ENCODE measurements at regions not wholly inside any gene's neighbourhood (a gene's known extent, or its start where the extent isn't known, plus 50 kb on each side); places are given as distances from the start of the nearest gene placed in this dataset.
"Not testable (repeated sequence)": the region's sequence is repeated elsewhere in the genome, so short reads cannot be mapped to it uniquely, and the experiment has no call there.

DNA sequence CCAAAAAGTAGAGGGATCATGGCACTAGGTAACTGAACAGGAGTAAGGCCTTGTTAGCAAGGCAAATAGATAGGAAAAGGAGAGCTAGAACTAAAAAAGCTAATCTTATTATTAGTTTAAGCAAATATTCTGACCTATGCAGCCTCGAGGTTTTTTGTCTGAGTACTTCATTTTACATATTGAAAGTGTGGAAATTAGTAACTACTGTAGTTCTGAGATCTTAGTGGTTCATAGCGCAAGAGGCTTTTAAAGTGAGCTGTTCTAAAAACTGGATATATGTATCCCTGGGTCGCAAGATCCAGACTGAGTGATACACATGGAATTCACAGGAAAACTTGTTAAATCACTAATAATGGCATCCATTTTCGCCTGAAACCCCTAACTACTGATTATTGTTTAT lies 411.0 kb upstream of the SOX5 start:
- Mint-ChIP-seq H3K36me3 (no peaks in the 10 kb centered on the region), H3K9me3 (no peaks in the 10 kb centered on the region), H3K27ac (no peak overlapping the region), H3K27me3 (no peaks in the 10 kb centered on the region), H3K4me3 (no peak overlapping the region), H3K4me1 (no peaks in the 10 kb centered on the region)
- POLR2A ChIA-PET = interaction anchor here (0.5 kb wide), 1 partner anchor 618 kb away, joined by 3 read pairs; no protein-coding TSS in a partner anchor
- ATAC-seq (ENCODE audit: low read depth) (no peak), DNase-seq (no peak)

- DNase-seq (no peak), ATAC-seq (ENCODE audit: low read depth) (no peak)
- Mint-ChIP-seq H3K4me1 (no peaks in the 10 kb centered on the region), H3K36me3 (no peaks in the 10 kb centered on the region), H3K27ac (no peak overlapping the region), H3K9me3 (no peaks in the 10 kb centered on the region), H3K27me3 (no peaks in the 10 kb centered on the region), H3K4me3 (no peak overlapping the region)
- POLR2A ChIA-PET = interaction anchor here (0.5 kb wide), 1 partner anchor 618 kb away, joined by 3 read pairs; no protein-coding TSS in a partner anchor
Observed at GRCh38 chr12:24360057-24360456, 410.6 kb upstream of the SOX5 start.

GRCh38 chr12:24359418-24359817 lies 409.9 kb upstream of the SOX5 start:
- H3K4me1 Mint-ChIP-seq = no peaks in the 10 kb centered on the region
- no peaks in the 10 kb centered on the region for H3K36me3 Mint-ChIP-seq
- POLR2A ChIA-PET = no interaction called here
- DNase-seq = no peak
- H3K4me3 Mint-ChIP-seq = no peak overlapping the region
- H3K27ac Mint-ChIP-seq = no peak overlapping the region
- no peaks in the 10 kb centered on the region for H3K9me3 Mint-ChIP-seq
- no peak for ATAC-seq (ENCODE audit: low read depth)
- no peaks in the 10 kb centered on the region for H3K27me3 Mint-ChIP-seq

DNA sequence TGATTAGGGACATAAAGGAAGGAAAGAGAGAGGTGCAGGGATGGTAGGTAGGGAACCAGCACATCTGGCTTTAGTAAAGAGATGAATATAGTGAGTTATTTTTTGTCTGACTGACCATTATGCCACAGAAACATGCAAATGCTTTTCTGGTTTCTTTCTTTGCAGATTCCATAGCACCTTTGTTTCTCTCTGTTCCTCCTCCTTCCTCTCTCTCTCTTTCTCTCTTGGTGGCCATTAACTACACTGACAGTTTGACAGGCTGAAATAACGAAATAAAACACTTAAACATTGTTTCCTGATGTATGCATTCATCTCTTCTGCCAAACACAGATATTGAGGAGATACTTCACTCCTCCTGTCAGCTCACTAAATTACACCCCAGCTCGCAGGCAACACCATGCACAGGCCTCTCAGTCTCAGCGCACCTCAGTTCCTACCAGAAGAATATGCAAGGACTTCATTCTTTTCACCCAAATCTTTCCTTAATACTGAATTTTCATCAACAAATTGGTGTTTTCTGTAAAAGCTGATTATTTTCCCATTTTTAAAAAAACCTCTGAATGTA lies 406.9 kb upstream of the SOX5 start:
- Mint-ChIP-seq H3K4me3 (no peak overlapping the region), H3K36me3 (no peaks in the 10 kb centered on the region), H3K9me3 (no peaks in the 10 kb centered on the region), H3K27ac (no peak overlapping the region), H3K4me1 (no peaks in the 10 kb centered on the region), H3K27me3 (no peaks in the 10 kb centered on the region)
- no peak for ATAC-seq (ENCODE audit: low read depth)
- DNase-seq = no peak
- POLR2A ChIA-PET = no interaction called here

- no peaks in the 10 kb centered on the region for H3K4me1 Mint-ChIP-seq
- no peaks in the 10 kb centered on the region for H3K36me3 Mint-ChIP-seq
- H3K9me3 Mint-ChIP-seq = no peaks in the 10 kb centered on the region
- POLR2A ChIA-PET = no interaction called here
- H3K27me3 Mint-ChIP-seq = no peaks in the 10 kb centered on the region
- H3K4me3 Mint-ChIP-seq = no peak overlapping the region
- no peak overlapping the region for H3K27ac Mint-ChIP-seq
- no peak for DNase-seq
- ATAC-seq (ENCODE audit: low read depth) = no peak
Observed at GRCh38 chr12:24352363-24352762, 402.9 kb upstream of the SOX5 start.

DNA sequence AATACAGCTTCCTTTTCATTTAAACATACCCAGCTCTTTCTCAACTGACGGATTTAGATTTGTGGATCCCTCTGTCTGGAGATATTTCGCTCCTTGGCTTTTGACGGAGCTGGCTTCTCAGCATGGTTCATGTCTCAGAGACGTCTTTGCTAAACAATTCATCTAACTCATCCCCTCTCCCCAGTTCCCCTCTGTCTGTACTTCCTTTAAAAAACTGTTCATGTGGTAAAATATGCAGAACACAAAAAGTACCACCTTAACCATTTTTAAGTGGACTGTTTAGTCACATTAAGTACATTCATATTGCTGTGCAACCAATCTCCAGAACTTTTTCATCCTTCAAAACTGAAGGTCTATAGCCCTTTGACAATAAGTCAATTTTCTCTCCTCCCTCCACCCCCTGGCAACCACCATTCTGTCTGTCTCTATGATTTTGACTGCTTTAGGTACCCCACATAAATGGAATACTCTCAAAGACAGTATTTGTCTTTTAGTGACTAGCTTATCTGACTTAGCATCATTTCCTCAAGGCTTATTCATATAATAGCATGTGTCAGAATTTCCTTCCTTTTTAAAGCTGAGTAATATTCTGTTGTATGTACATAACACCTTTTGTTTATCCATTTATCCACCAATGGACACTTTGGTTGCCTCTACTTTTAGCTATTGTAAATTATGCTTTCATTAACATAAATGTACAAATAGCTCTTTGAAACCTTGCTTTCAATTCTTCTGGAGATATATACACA lies 399.8 kb upstream of the SOX5 start:
- no peak overlapping the region for H3K27ac Mint-ChIP-seq
- H3K9me3 Mint-ChIP-seq = no peaks in the 10 kb centered on the region
- no peaks in the 10 kb centered on the region for H3K4me1 Mint-ChIP-seq
- DNase-seq (no peak), ATAC-seq (ENCODE audit: low read depth) (no peak)
- H3K27me3 Mint-ChIP-seq = no peaks in the 10 kb centered on the region
- no peaks in the 10 kb centered on the region for H3K36me3 Mint-ChIP-seq
- H3K4me3 Mint-ChIP-seq = no peak overlapping the region
- POLR2A ChIA-PET = no interaction called here

DNA sequence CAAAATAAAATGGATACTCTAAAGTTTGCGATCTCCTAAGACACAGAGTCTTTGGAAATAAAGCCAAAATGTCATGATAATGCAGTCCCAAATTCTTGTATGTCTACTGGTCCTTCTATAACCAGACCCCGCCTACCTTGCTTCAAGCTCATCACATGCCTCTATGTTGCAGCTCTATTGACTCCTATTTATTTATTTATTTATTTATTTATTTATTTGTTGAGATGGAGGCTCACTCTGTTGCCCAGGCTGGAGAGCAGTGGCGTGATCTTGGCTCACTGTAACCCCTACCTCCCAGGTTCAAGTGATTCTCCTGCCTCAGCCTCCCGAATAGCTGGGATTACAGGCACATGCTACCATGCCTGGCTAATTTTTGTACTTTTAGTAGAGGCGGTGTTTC lies 398.7 kb upstream of the SOX5 start:
- H3K27ac Mint-ChIP-seq; DNase-seq; ATAC-seq (ENCODE audit: low read depth); POLR2A ChIA-PET; H3K4me3 Mint-ChIP-seq; H3K4me1 Mint-ChIP-seq; H3K36me3 Mint-ChIP-seq; H3K27me3 Mint-ChIP-seq; H3K9me3 Mint-ChIP-seq: not testable (repeated sequence)

DNA sequence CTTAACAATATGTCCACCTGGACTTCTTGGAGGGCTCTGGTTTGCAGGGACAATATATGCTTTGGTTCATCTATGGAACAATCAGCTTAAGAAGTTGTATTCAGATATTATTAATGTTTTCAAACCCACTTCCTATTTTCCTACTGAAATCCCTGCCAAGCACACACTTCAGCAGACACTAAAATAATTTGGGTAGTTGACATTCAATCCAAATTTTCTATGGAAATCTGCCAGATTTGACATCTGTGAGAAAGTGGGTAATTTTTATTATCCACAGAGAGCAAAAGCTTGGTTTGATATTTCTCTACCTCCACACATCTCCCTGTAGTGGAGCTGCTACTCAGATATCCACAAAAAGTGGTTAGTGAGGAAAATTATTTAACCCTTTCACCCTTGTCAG lies 378.8 kb upstream of the SOX5 start:
- H3K27ac Mint-ChIP-seq = no peak overlapping the region
- POLR2A ChIA-PET = no interaction called here
- ATAC-seq (ENCODE audit: low read depth) (no peak), DNase-seq (no peak)
- H3K4me3 Mint-ChIP-seq = no peak overlapping the region
- no peaks in the 10 kb centered on the region for H3K27me3 Mint-ChIP-seq
- H3K4me1 Mint-ChIP-seq = no peaks in the 10 kb centered on the region
- no peaks in the 10 kb centered on the region for H3K36me3 Mint-ChIP-seq
- H3K9me3 Mint-ChIP-seq = peaks cover 2% of the 10 kb centered on the region

DNA sequence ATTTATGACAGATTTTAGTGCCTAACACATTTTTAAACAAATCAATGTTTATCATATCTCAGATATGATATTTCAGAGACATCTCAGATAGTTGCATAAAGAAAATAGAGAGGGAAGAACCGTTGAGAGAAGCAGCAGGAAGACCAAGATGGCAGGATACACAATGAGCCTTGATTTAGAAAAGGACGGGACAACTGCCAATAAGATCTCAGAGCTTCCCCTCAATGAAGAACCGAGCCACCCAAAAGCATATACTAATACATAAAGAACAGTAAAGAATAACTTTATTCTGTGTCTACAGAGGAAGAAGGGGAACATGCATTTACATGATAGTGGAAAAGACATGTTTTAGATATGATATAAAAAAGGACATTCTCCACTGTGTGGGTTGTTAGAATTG lies 375.9 kb upstream of the SOX5 start:
- Mint-ChIP-seq H3K27ac (no peak overlapping the region), H3K36me3 (no peaks in the 10 kb centered on the region), H3K27me3 (no peaks in the 10 kb centered on the region), H3K4me3 (no peak overlapping the region), H3K4me1 (no peaks in the 10 kb centered on the region), H3K9me3 (peaks cover 2% of the 10 kb centered on the region)
- DNase-seq = no peak
- no peak for ATAC-seq (ENCODE audit: low read depth)
- POLR2A ChIA-PET = no interaction called here

DNA sequence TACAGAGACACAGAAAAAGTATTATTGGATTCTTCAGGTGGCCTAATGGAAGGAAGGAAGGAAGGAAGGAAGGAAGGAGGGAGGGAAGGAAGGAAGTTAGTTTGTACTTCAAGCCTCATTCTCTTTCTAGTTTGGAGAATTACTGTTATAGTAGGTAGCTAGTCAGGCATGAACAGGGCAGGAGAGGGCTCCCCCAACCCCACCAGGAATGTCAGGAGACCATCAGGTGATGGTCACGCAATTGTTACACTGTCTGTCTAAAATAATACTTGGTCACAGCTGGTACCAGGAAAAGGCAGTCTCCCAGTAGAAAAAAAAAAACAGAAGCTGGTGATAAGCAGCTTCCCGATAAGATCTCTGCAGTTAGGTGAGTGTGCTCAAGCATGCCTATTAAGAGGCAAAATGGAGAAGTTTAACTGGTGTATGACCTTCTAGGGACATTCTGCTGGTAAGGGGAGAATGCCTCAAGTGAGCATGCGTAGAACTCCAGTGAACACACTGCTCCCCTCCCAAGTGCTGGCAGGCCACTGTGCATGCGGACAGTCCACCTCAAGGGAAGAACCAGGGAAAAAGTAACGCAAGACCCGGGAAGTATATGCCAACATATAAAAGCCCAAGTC lies 358.4 kb upstream of the SOX5 start:
- no peak for ATAC-seq (ENCODE audit: low read depth)
- DNase-seq = no peak
- Mint-ChIP-seq H3K27me3 (no peaks in the 10 kb centered on the region), H3K4me3 (no peak overlapping the region), H3K4me1 (no peaks in the 10 kb centered on the region), H3K27ac (no peak overlapping the region), H3K36me3 (no peaks in the 10 kb centered on the region), H3K9me3 (no peaks in the 10 kb centered on the region)
- POLR2A ChIA-PET = no interaction called here

- POLR2A ChIA-PET = no interaction called here
- no peaks in the 10 kb centered on the region for H3K36me3 Mint-ChIP-seq
- no peak overlapping the region for H3K4me3 Mint-ChIP-seq
- no peaks in the 10 kb centered on the region for H3K9me3 Mint-ChIP-seq
- ATAC-seq (ENCODE audit: low read depth) = no peak
- no peaks in the 10 kb centered on the region for H3K27me3 Mint-ChIP-seq
- H3K4me1 Mint-ChIP-seq = no peaks in the 10 kb centered on the region
- no peak overlapping the region for H3K27ac Mint-ChIP-seq
- DNase-seq = no peak
Observed at GRCh38 chr12:24307153-24307552, 357.7 kb upstream of the SOX5 start.

- no peaks in the 10 kb centered on the region for H3K27me3 Mint-ChIP-seq
- DNase-seq = no peak
- no peak for ATAC-seq (ENCODE audit: low read depth)
- H3K4me3 Mint-ChIP-seq = no peak overlapping the region
- H3K36me3 Mint-ChIP-seq = no peaks in the 10 kb centered on the region
- no peak overlapping the region for H3K27ac Mint-ChIP-seq
- POLR2A ChIA-PET = no interaction called here
- no peaks in the 10 kb centered on the region for H3K9me3 Mint-ChIP-seq
- H3K4me1 Mint-ChIP-seq = no peaks in the 10 kb centered on the region
Observed at GRCh38 chr12:24306001-24306400, 356.5 kb upstream of the SOX5 start.

- POLR2A ChIA-PET = no interaction called here
- DNase-seq = no peak
- no peaks in the 10 kb centered on the region for H3K27me3 Mint-ChIP-seq
Observed at GRCh38 chr12:24304285-24304684, 354.8 kb upstream of the SOX5 start.

GRCh38 chr12:24302708-24303107 lies 353.2 kb upstream of the SOX5 start:
- Mint-ChIP-seq H3K36me3 (no peaks in the 10 kb centered on the region), H3K4me3 (no peak overlapping the region), H3K27ac (no peak overlapping the region), H3K4me1 (no peaks in the 10 kb centered on the region), H3K9me3 (no peaks in the 10 kb centered on the region), H3K27me3 (no peaks in the 10 kb centered on the region)
- ATAC-seq (ENCODE audit: low read depth) (no peak), DNase-seq (no peak)
- POLR2A ChIA-PET = no interaction called here

More at GRCh38 chr12:24304285-24304684, 354.8 kb upstream of the SOX5 start:
- H3K9me3 Mint-ChIP-seq = no peaks in the 10 kb centered on the region
- H3K27ac Mint-ChIP-seq = no peak overlapping the region
- no peak overlapping the region for H3K4me3 Mint-ChIP-seq
- no peak for ATAC-seq (ENCODE audit: low read depth)
- no peaks in the 10 kb centered on the region for H3K4me1 Mint-ChIP-seq
- no peaks in the 10 kb centered on the region for H3K36me3 Mint-ChIP-seq
